K562 (cell line): ENCODE measurements at regions not wholly inside any gene's neighbourhood (a gene's known extent, or its start where the extent isn't known, plus 50 kb on each side); places are given as distances from the start of the nearest gene placed in this dataset.

Experiments used
- ATAC-seq: fragments of 200-7000 bp; cut with Tn5 transposase; 3 replicates; pipeline ENCODE4 v1.9.1; 2020; ENCODE audit warnings: moderate library complexity
- BruUV-seq: library from RNA; stranded (reverse); fragments of 400-500 nt; replicated peaks from 2 replicates; lab custom pipeline; 2021; lab: Mats Ljungman, UMichigan
- CTCF ChIA-PET: fragments of 300-600 bp; formaldehyde crosslinking; extraction: SDS; loops from one replicate; lab custom pipeline; 2021; ENCODE audit warnings: low intra/inter-chr PET ratio; lab: Yijun Ruan, JAX
- POLR2A ChIA-PET: fragments of 300-600, 350-650 bp; sonication (Branson Sonifier 250); formaldehyde crosslinking; extraction: SDS; loops from one replicate; lab custom pipeline; 2021; ENCODE audit warnings: antibody characterized with exemption, inconsistent platforms; lab: Yijun Ruan, JAX
- DNase-seq, 4 experiments: peaks; one replicate each; pipeline versions ENCODE4 v3.0.0 to v3.0.0-alpha.2; 2011 to 2018; ENCODE audit warnings: low spot score in 3 of 4, mixed read lengths in 3 of 4; ENCODE audit errors: extremely low read depth in 1 of 4
- FAIRE-seq: peaks from 2 replicates; lab custom pipeline; 2011; peaks lifted over from hg19 to GRCh38; lab: Jason Lieb, UNC
- H2AFZ ChIP-seq: 2 replicates; pipeline ENCODE4 v1.6.0; 2011; ENCODE audit warnings: low read depth, low read length, control low read depth, inconsistent platforms
- H3K27ac ChIP-seq: fragments of 200-600 bp; 3 replicates; pipeline ENCODE4 v1.8.0; 2011; ENCODE audit warnings: low read depth, mild to moderate bottlenecking, control low read depth, inconsistent platforms, low read length, moderate library complexity, mixed read lengths; ENCODE audit errors: extremely low read depth
- H3K27me3 ChIP-seq, 2 experiments: fragments of 300-600 bp in 1 of 2; 2 replicates in 1 of 2; 3 replicates in 1 of 2; pipeline versions ENCODE4 v1.6.0 to v1.8.0; 2011; ENCODE audit warnings: inconsistent platforms in 2 of 2, low read length in 2 of 2, mild to moderate bottlenecking in 1 of 2, mixed read lengths in 1 of 2, moderate library complexity in 1 of 2; ENCODE audit not compliant: control insufficient read depth in 2 of 2, insufficient read depth in 2 of 2
- H3K36me3 ChIP-seq: fragments of 300-600 bp; 3 replicates; pipeline ENCODE4 v1.8.0; 2011; ENCODE audit warnings: mild to moderate bottlenecking, low read length, inconsistent platforms; ENCODE audit not compliant: control insufficient read depth, insufficient read depth
- H3K4me1 ChIP-seq, 2 experiments: fragments of 200-600 bp in 1 of 2; replicated peaks in 1 of 2; 2 replicates in 1 of 2; 3 replicates in 1 of 2; pipeline versions ENCODE4 v1.5.1 to v1.8.0; 2011; ENCODE audit warnings: inconsistent platforms in 2 of 2, low read length in 2 of 2, mild to moderate bottlenecking in 1 of 2, mixed read lengths in 1 of 2, moderate library complexity in 1 of 2; ENCODE audit not compliant: control insufficient read depth in 2 of 2, insufficient read depth in 2 of 2
- H3K4me2 ChIP-seq: 2 replicates; pipeline ENCODE4 v1.6.1; 2011; ENCODE audit warnings: low read length, control low read depth, inconsistent platforms, mixed read lengths; ENCODE audit not compliant: insufficient read depth
- H3K4me3 ChIP-seq: fragments of 200-600 bp; sonication (generic), shearing (Covaris generic); 2 replicates; pipeline ENCODE4 v1.5.1; 2016; ENCODE audit warnings: control low read depth, inconsistent platforms
- H3K79me2 ChIP-seq: fragments of 200-600 bp; 3 replicates; pipeline ENCODE4 v1.8.0; 2011; ENCODE audit warnings: low read length, inconsistent platforms; ENCODE audit not compliant: control insufficient read depth, insufficient read depth
- H3K9ac ChIP-seq, 2 experiments: 2 replicates each; pipeline versions ENCODE4 v1.6.0 to v1.6.1; 2011; ENCODE audit warnings: low read depth in 2 of 2, low read length in 2 of 2, control low read depth in 1 of 2, inconsistent platforms in 1 of 2, mild to moderate bottlenecking in 1 of 2, mixed read lengths in 1 of 2; ENCODE audit not compliant: insufficient read depth in 1 of 2
- H3K9me1 ChIP-seq: one replicate; pipeline ENCODE4 v1.6.0; 2011; ENCODE audit warnings: inconsistent platforms, mild to moderate bottlenecking, low read length, moderate library complexity; ENCODE audit not compliant: control insufficient read depth, insufficient read depth
- H3K9me3 ChIP-seq: replicated peaks from 2 replicates; pipeline ENCODE4 v1.5.1; 2011; ENCODE audit warnings: low read depth, low read length, inconsistent platforms; ENCODE audit not compliant: control insufficient read depth, insufficient read depth
- H4K20me1 ChIP-seq: replicated peaks from 2 replicates; pipeline ENCODE4 v1.6.1; 2011; ENCODE audit warnings: low read length, inconsistent platforms, mixed read lengths; ENCODE audit not compliant: control insufficient read depth, insufficient read depth
- HOXB6 ChIP-seq: fragments of 250-450 bp; sonication (Bioruptor Pico); IDR thresholded peaks from 2 replicates; pipeline ENCODE4 v1.5.1; 2022; ENCODE audit warnings: mild to moderate bottlenecking, borderline replicate concordance
- MTA3 ChIP-seq: fragments of 450-650 bp; formaldehyde crosslinking; IDR thresholded peaks from 2 replicates; pipeline ENCODE4 v1.6.1; 2017; ENCODE audit warnings: mild to moderate bottlenecking, borderline replicate concordance
- NFRKB ChIP-seq: fragments of 450-650 bp; IDR thresholded peaks from 2 replicates; pipeline ENCODE4 v1.6.1; 2016; ENCODE audit warnings: low read depth
- RBM39 ChIP-seq: fragments of 200-400 bp; formaldehyde crosslinking; optimal IDR thresholded peaks from 2 replicates; pipeline ENCODE3; 2018; ENCODE audit warnings: low read depth, low read length
- TCF7 ChIP-seq: sonication (generic); IDR thresholded peaks from 2 replicates; pipeline ENCODE4 v1.6.1; 2016; ENCODE audit warnings: antibody characterized with exemption, borderline replicate concordance
- ZNF695 ChIP-seq: fragments of 450-650 bp; formaldehyde crosslinking; IDR thresholded peaks from 2 replicates; pipeline ENCODE4 v1.4.0; 2020; ENCODE audit warnings: mild to moderate bottlenecking, moderate library complexity
- WGBS: fragments of 100-300 bp; shearing (Covaris generic); methylation state at CpG from one replicate; pipeline ENCODE4 v1.1.6; 2016; ENCODE audit warnings: low coverage, mixed read lengths; ENCODE audit not compliant: insufficient coverage; ENCODE audit errors: missing lambda C conversion rate; 5-methylcytosine and 5-hydroxymethylcytosine counted together
- in situ Hi-C: fragments of 300-500 bp; cut with MboI; formaldehyde crosslinking; loops from 4 replicates; pipeline ENCODE4 v1.15.0; 2018; ENCODE audit warnings: inconsistent platforms, mixed read lengths
- intact Hi-C: fragments of 100-400 bp; cut with micrococcal nuclease; formaldehyde crosslinking; loops from 2 replicates; pipeline ENCODE4 v1.14.2; 2022
- TF ChIP-seq, protein P1 (sequence below): IDR thresholded peaks from 2 replicates; pipeline ENCODE4 v1.6.1; 2014; ENCODE audit warnings: antibody characterized with exemption
- TF ChIP-seq, protein P2 (sequence below): fragments of 200-800 bp; sonication (Bioruptor generic); IDR thresholded peaks from 2 replicates; pipeline ENCODE4 v1.6.1; 2016; ENCODE audit warnings: missing genetic modification characterization, missing compliant biosample characterization
- TF ChIP-seq, protein P3 (sequence below): fragments of 250-450 bp; sonication (Bioruptor Pico); IDR thresholded peaks from 2 replicates; pipeline ENCODE4 v1.4.0; 2020; ENCODE audit warnings: mild to moderate bottlenecking, moderate library complexity

DNA sequence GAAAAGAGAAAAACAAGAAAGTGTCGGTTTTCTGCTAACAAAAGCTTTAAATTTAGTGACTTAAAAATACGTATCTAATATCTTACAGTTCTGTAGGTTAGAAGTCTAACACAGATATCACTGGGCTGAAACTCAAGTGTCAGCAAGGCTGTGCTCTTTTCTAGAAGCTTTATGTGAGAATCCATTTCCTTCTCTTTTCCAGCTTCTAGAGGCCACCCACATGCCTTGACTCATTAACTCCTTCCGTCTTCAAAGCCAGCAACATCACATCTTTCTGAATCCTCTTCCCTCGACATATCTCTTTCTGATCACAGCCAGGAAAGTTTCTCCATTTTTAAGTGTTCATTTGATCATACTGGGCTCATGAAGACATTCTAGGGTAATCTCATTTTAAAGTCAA, 262.0 kb downstream of the MAFB start:
- Histone ChIP-seq H3K79me2 (no peaks in the 10 kb centered on the region), H4K20me1 (no peaks in the 10 kb centered on the region), H3K4me3 (no peak overlapping the region), H3K9ac (no peak overlapping the region), H3K9me3 (no peaks in the 10 kb centered on the region), H2AFZ (no peak overlapping the region), H3K27ac (no peak overlapping the region), H3K27me3 (no peaks in the 10 kb centered on the region), H3K4me1 (no peaks in the 10 kb centered on the region; a peak in 1 of 5 replicates), H3K36me3 (no peaks in the 10 kb centered on the region), H3K4me2 (no peak overlapping the region), H3K9me1 (no peaks in the 10 kb centered on the region)
- in situ Hi-C loops = no loop called here
- no peak for FAIRE-seq
- no TSS peak for BruUV-seq
- TF ChIP-seq ZNF695 (no peak), HOXB6 (CRISPR knock-in tag) (no peak), MTA3 (no peak), NFRKB (no peak), TCF7 (no peak), RBM39 (no peak)
- TF ChIP-seq, protein P1, sequence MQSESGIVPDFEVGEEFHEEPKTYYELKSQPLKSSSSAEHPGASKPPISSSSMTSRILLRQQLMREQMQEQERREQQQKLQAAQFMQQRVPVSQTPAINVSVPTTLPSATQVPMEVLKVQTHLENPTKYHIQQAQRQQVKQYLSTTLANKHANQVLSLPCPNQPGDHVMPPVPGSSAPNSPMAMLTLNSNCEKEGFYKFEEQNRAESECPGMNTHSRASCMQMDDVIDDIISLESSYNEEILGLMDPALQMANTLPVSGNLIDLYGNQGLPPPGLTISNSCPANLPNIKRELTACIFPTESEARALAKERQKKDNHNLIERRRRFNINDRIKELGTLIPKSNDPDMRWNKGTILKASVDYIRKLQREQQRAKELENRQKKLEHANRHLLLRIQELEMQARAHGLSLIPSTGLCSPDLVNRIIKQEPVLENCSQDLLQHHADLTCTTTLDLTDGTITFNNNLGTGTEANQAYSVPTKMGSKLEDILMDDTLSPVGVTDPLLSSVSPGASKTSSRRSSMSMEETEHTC = no peak
- TF ChIP-seq, protein P2, sequence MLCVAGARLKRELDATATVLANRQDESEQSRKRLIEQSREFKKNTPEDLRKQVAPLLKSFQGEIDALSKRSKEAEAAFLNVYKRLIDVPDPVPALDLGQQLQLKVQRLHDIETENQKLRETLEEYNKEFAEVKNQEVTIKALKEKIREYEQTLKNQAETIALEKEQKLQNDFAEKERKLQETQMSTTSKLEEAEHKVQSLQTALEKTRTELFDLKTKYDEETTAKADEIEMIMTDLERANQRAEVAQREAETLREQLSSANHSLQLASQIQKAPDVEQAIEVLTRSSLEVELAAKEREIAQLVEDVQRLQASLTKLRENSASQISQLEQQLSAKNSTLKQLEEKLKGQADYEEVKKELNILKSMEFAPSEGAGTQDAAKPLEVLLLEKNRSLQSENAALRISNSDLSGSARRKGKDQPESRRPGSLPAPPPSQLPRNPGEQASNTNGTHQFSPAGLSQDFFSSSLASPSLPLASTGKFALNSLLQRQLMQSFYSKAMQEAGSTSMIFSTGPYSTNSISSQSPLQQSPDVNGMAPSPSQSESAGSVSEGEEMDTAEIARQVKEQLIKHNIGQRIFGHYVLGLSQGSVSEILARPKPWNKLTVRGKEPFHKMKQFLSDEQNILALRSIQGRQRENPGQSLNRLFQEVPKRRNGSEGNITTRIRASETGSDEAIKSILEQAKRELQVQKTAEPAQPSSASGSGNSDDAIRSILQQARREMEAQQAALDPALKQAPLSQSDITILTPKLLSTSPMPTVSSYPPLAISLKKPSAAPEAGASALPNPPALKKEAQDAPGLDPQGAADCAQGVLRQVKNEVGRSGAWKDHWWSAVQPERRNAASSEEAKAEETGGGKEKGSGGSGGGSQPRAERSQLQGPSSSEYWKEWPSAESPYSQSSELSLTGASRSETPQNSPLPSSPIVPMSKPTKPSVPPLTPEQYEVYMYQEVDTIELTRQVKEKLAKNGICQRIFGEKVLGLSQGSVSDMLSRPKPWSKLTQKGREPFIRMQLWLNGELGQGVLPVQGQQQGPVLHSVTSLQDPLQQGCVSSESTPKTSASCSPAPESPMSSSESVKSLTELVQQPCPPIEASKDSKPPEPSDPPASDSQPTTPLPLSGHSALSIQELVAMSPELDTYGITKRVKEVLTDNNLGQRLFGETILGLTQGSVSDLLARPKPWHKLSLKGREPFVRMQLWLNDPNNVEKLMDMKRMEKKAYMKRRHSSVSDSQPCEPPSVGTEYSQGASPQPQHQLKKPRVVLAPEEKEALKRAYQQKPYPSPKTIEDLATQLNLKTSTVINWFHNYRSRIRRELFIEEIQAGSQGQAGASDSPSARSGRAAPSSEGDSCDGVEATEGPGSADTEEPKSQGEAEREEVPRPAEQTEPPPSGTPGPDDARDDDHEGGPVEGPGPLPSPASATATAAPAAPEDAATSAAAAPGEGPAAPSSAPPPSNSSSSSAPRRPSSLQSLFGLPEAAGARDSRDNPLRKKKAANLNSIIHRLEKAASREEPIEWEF (CRISPR knock-in tag) = no peak
- TF ChIP-seq, protein P3, sequence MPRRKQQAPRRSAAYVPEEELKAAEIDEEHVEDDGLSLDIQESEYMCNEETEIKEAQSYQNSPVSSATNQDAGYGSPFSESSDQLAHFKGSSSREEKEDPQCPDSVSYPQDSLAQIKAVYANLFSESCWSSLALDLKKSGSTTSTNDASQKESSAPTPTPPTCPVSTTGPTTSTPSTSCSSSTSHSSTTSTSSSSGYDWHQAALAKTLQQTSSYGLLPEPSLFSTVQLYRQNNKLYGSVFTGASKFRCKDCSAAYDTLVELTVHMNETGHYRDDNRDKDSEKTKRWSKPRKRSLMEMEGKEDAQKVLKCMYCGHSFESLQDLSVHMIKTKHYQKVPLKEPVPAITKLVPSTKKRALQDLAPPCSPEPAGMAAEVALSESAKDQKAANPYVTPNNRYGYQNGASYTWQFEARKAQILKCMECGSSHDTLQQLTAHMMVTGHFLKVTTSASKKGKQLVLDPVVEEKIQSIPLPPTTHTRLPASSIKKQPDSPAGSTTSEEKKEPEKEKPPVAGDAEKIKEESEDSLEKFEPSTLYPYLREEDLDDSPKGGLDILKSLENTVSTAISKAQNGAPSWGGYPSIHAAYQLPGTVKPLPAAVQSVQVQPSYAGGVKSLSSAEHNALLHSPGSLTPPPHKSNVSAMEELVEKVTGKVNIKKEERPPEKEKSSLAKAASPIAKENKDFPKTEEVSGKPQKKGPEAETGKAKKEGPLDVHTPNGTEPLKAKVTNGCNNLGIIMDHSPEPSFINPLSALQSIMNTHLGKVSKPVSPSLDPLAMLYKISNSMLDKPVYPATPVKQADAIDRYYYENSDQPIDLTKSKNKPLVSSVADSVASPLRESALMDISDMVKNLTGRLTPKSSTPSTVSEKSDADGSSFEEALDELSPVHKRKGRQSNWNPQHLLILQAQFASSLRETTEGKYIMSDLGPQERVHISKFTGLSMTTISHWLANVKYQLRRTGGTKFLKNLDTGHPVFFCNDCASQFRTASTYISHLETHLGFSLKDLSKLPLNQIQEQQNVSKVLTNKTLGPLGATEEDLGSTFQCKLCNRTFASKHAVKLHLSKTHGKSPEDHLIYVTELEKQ (CRISPR knock-in tag) = no peak
- intact Hi-C loops = no loop called here
- no peak for DNase-seq
- no peak for ATAC-seq
- WGBS = 0% methylated on average over 4 of the region's 4 CpGs
- POLR2A ChIA-PET = no interaction called here
- CTCF ChIA-PET = no interaction called here
